HepG2 (cell line): ENCODE measurements at regions not wholly inside any gene's neighbourhood (a gene's known extent, or its start where the extent isn't known, plus 50 kb on each side); places are given as distances from the start of the nearest gene placed in this dataset.

Source experiments
- ATAC-seq: fragments of 200-7000 bp; cut with Tn5 transposase; 3 replicates; pipeline ENCODE4 v1.9.1; 2020; ENCODE audit warnings: mild to moderate bottlenecking, moderate library complexity
- BruUV-seq: library from RNA; stranded (reverse); fragments of 400-500 nt; replicated peaks from 2 replicates; lab custom pipeline; 2021; lab: Mats Ljungman, UMichigan
- CTCF ChIA-PET: fragments of 300-600 bp; formaldehyde crosslinking; extraction: SDS; loops from one replicate; lab custom pipeline; 2021; ENCODE audit warnings: low total read pairs, inconsistent platforms, low intra/inter-chr PET ratio; lab: Yijun Ruan, JAX
- POLR2A ChIA-PET: fragments of 350-600 bp; sonication (Branson Sonifier 250); formaldehyde crosslinking; loops from one replicate; lab custom pipeline; 2020; ENCODE audit warnings: antibody characterized with exemption, inconsistent platforms; lab: Yijun Ruan, JAX
- DNase-seq: peaks from one replicate; pipeline ENCODE4 v3.0.0-alpha.2; 2015; ENCODE audit warnings: low spot score
- FAIRE-seq: peaks from 3 replicates; lab custom pipeline; 2011; peaks lifted over from hg19 to GRCh38; lab: Jason Lieb, UNC
- H2AFZ ChIP-seq: one replicate; pipeline ENCODE4 v1.6.1; 2011; ENCODE audit warnings: low read length, inconsistent platforms
- H3K27ac ChIP-seq: fragments of 300-600 bp; 3 replicates; pipeline ENCODE4 v1.8.0; 2011; ENCODE audit warnings: mixed run types, mild to moderate bottlenecking, mixed read lengths, low read length, inconsistent platforms; ENCODE audit not compliant: insufficient read depth; ENCODE audit errors: extremely low read length
- H3K27me3 ChIP-seq, 2 experiments: fragments of 200-600 bp in 1 of 2; 2 replicates in 1 of 2; 3 replicates in 1 of 2; pipeline versions ENCODE4 v1.6.0 to v1.8.0; 2011; ENCODE audit warnings: low read length in 2 of 2, mild to moderate bottlenecking in 2 of 2, moderate library complexity in 2 of 2, inconsistent platforms in 1 of 2; ENCODE audit not compliant: insufficient read depth in 2 of 2, control insufficient read depth in 1 of 2
- H3K36me3 ChIP-seq, 2 experiments: fragments of 200-600 bp in 1 of 2; replicated peaks in 1 of 2; 2 replicates in 1 of 2; 3 replicates in 1 of 2; pipeline versions ENCODE4 v1.5.1 to v1.8.0; 2011; ENCODE audit warnings: low read length in 2 of 2, inconsistent platforms in 1 of 2; ENCODE audit not compliant: insufficient read depth in 2 of 2, control insufficient read depth in 1 of 2
- H3K4me1 ChIP-seq: 2 replicates; pipeline ENCODE4 v1.5.1; 2012; ENCODE audit warnings: low read length, inconsistent platforms; ENCODE audit not compliant: insufficient read depth
- H3K4me2 ChIP-seq: 2 replicates; pipeline ENCODE4 v1.6.0; 2011; ENCODE audit warnings: low read depth, low read length, inconsistent platforms
- H3K4me3 ChIP-seq, 3 experiments: fragments of 200-600 bp in 1 of 3; sonication (generic), shearing (Covaris generic) in 1 of 3; replicated peaks in 1 of 3; 2 replicates each; pipeline ENCODE4 v1.5.1; 2011 to 2016; ENCODE audit warnings: low read length in 3 of 3, inconsistent platforms in 2 of 3, low read depth in 2 of 3, mild to moderate bottlenecking in 2 of 3, control low read depth in 1 of 3, mixed read lengths in 1 of 3; ENCODE audit not compliant: insufficient read depth in 1 of 3
- H3K79me2 ChIP-seq: one replicate; pipeline ENCODE4 v1.6.1; 2011; ENCODE audit warnings: low read length, inconsistent platforms; ENCODE audit not compliant: insufficient read depth
- H3K9ac ChIP-seq: 2 replicates; pipeline ENCODE4 v1.6.0; 2011; ENCODE audit warnings: mild to moderate bottlenecking, low read depth, low read length, inconsistent platforms; ENCODE audit not compliant: insufficient read depth
- H3K9me3 ChIP-seq: 2 replicates; pipeline ENCODE4 v1.5.1; 2012; ENCODE audit warnings: mild to moderate bottlenecking, low read length
- H4K20me1 ChIP-seq: 2 replicates; pipeline ENCODE4 v1.6.0; 2011; ENCODE audit warnings: inconsistent platforms, mild to moderate bottlenecking, low read length, moderate library complexity; ENCODE audit not compliant: insufficient read depth
- FOXM1 ChIP-seq: sonication (generic); formaldehyde crosslinking; IDR thresholded peaks from 2 replicates; pipeline ENCODE4 v1.5.0; 2020; ENCODE audit warnings: missing genetic modification reagents
- MEF2D ChIP-seq: sonication (generic); formaldehyde crosslinking; IDR thresholded peaks from 2 replicates; pipeline ENCODE4 v1.5.1; 2020; ENCODE audit warnings: mild to moderate bottlenecking, missing genetic modification reagents
- ZFX ChIP-seq: sonication (generic); formaldehyde crosslinking; IDR thresholded peaks from 2 replicates; pipeline ENCODE4 v1.4.0; 2020; ENCODE audit warnings: mild to moderate bottlenecking, low read depth, missing genetic modification reagents, moderate library complexity
- ZKSCAN5 ChIP-seq: sonication (generic); formaldehyde crosslinking; IDR thresholded peaks from 2 replicates; pipeline ENCODE4 v1.5.1; 2020; ENCODE audit warnings: mild to moderate bottlenecking, missing genetic modification reagents
- ZNF121 ChIP-seq: sonication (generic); formaldehyde crosslinking; IDR thresholded peaks from 2 replicates; pipeline ENCODE4 v1.5.0; 2020; ENCODE audit warnings: mild to moderate bottlenecking, missing genetic modification reagents
- WGBS: methylation state at CpG from one replicate; pipeline ENCODE4 v1.1.6; 2017; ENCODE audit warnings: low lambda C conversion rate; 5-methylcytosine and 5-hydroxymethylcytosine counted together
- in situ Hi-C: cut with HindIII; loops from 2 replicates; pipeline ENCODE4 v1.10.0; 2017; ENCODE audit warnings: low pct_unique_long_range_greater_than_20kb; ENCODE audit not compliant: extremely low pct_ligation_motif_present
- intact Hi-C: fragments of 100-400 bp; cut with micrococcal nuclease; formaldehyde crosslinking; loops from one replicate; pipeline ENCODE4 v1.10.0; 2022; ENCODE audit not compliant: unreplicated experiment
- TF ChIP-seq, protein P1 (sequence below): sonication (generic); formaldehyde crosslinking; IDR thresholded peaks from 2 replicates; pipeline ENCODE4 v1.9.0; 2021; ENCODE audit warnings: missing genetic modification reagents, borderline replicate concordance
- TF ChIP-seq, protein P2 (sequence below): sonication (generic); formaldehyde crosslinking; conservative IDR thresholded peaks from 2 replicates; pipeline ENCODE4 v1.8.0; 2022; ENCODE audit warnings: low read depth, missing genetic modification reagents

DNA sequence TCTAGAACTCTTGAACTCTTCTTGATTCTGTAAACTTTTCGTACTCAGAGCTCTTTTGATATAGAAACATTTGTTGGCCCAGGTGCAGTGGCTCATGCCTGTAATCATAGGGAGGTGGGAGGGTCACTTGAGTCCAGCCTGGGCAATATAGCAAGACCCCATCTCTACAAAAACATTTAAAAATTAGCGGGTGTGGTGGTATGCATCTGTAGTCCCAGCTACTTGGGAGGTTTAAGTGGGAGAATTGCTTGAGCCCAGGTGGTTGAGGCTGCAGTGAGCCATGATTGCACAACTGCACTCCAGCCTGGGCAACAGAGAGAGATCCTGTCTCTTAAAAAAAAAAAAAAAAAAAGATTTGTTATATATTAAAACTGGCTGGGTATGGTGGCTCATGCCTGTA lies 121.6 kb downstream of the BAMBI start:
- intact Hi-C loops = loop anchor here (5.0 kb wide), 1 partner anchor 193 kb away; no protein-coding TSS in a partner anchor
- DNase-seq (no peak), FAIRE-seq (no peak), ATAC-seq (no peak)
- Histone ChIP-seq H3K36me3 (no peaks in the 10 kb centered on the region), H3K79me2 (no peaks in the 10 kb centered on the region), H3K9ac (no peak overlapping the region), H3K9me3 (no peaks in the 10 kb centered on the region), H4K20me1 (no peaks in the 10 kb centered on the region), H3K4me3 (no peak overlapping the region), H3K4me1 (peaks cover 30% of the 10 kb centered on the region), H2AFZ (no peak overlapping the region), H3K27ac (no peak overlapping the region), H3K27me3 (peaks cover 1 to 3% of the 10 kb centered on the region in 2 experiments; a peak in 1 of 5 replicates), H3K4me2 (no peak overlapping the region)
- 0 out of 2 replicates have a peak, but pooled peaks have one; percentile 38 for TF ChIP-seq ZNF121 (CRISPR knock-in tag)
- TF ChIP-seq, protein P1, sequence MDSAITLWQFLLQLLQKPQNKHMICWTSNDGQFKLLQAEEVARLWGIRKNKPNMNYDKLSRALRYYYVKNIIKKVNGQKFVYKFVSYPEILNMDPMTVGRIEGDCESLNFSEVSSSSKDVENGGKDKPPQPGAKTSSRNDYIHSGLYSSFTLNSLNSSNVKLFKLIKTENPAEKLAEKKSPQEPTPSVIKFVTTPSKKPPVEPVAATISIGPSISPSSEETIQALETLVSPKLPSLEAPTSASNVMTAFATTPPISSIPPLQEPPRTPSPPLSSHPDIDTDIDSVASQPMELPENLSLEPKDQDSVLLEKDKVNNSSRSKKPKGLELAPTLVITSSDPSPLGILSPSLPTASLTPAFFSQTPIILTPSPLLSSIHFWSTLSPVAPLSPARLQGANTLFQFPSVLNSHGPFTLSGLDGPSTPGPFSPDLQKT (CRISPR knock-in tag) = no peak
- BruUV-seq = no TSS peak
- in situ Hi-C loops = no loop called here
- CTCF ChIA-PET = no interaction called here
- 82% methylated on average over 2 of the region's 2 CpGs for WGBS
- POLR2A ChIA-PET = no interaction called here

- intact Hi-C loops (no loop called here), in situ Hi-C loops (no loop called here)
- peak overlapping the region; percentile 64 for H2AFZ ChIP-seq
- no peak overlapping the region for H3K9ac ChIP-seq
- no peak overlapping the region for H3K4me2 ChIP-seq
- 38% methylated on average over 5 of the region's 5 CpGs for WGBS
- no peak overlapping the region for H3K27ac ChIP-seq
- ChIA-PET CTCF (no interaction called here), POLR2A (interaction anchor here (1.0 kb wide), 1 partner anchor 26 kb away, joined by 3 read pairs; no protein-coding TSS in a partner anchor)
- no peak for FAIRE-seq
- H3K27me3 ChIP-seq = peaks cover 1 to 3% of the 10 kb centered on the region in 2 experiments; a peak in 1 of 5 replicates
- no peaks in the 10 kb centered on the region for H4K20me1 ChIP-seq
- H3K4me3 ChIP-seq = no peak overlapping the region
- TF ChIP-seq MEF2D (CRISPR knock-in tag) = no peak
- TF ChIP-seq, protein P2, sequence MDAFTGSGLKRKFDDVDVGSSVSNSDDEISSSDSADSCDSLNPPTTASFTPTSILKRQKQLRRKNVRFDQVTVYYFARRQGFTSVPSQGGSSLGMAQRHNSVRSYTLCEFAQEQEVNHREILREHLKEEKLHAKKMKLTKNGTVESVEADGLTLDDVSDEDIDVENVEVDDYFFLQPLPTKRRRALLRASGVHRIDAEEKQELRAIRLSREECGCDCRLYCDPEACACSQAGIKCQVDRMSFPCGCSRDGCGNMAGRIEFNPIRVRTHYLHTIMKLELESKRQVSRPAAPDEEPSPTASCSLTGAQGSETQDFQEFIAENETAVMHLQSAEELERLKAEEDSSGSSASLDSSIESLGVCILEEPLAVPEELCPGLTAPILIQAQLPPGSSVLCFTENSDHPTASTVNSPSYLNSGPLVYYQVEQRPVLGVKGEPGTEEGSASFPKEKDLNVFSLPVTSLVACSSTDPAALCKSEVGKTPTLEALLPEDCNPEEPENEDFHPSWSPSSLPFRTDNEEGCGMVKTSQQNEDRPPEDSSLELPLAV (CRISPR knock-in tag) = no peak
- no peak for TF ChIP-seq ZKSCAN5 (CRISPR knock-in tag)
- TF ChIP-seq ZFX (CRISPR knock-in tag) = no peak
- TF ChIP-seq FOXM1 (CRISPR knock-in tag) = no peak
- H3K4me1 ChIP-seq = peaks cover 30% of the 10 kb centered on the region
- BruUV-seq = no TSS peak
- H3K9me3 ChIP-seq = no peaks in the 10 kb centered on the region
- no peaks in the 10 kb centered on the region for H3K79me2 ChIP-seq
- H3K36me3 ChIP-seq = no peaks in the 10 kb centered on the region
- no peak for ATAC-seq
- DNase-seq = no peak
These were observed 122.8 kb downstream of the BAMBI start for GRCh38 chr10:28800144-28800543.
